ENCODE measurements at regions not wholly inside any gene's neighbourhood (a gene's known extent, or its start where the extent isn't known, plus 50 kb on each side); places are given as distances from the start of the nearest gene placed in this dataset.

DNA sequence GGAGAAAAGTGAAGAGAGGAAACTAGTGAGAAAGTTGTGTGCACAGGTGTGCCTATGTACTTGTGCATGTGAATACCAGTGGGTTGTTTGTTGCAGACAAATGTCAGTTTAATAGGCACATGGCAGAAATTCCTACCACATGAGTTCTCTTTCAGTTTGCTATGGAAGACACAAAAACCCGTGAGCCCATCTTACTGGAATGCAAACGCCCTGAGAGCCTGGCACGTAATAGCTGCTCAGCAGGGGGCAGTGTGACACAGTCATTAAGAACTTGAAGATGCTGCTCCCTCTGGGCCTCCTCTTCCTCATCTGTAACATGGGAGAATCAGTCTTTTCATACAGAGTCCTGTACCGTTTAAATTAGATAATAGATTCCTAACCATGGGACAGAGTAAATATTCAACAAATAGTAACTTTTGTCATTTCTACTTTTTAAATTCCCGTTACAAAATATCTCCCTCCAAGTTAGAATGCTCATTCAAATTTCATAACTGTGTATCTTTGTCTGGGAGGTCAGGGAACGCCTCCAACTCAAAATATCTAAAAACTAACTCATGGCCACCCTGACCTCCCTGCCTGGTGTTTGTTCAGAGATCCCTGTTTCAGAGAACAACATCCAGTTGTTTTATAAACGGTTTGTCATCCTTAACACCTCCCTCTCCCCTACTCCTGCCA, 802.9 kb downstream of the MAFB start:
- Histone ChIP-seq H3K4me1 (ENCODE audit: insufficient read depth, low read length, poor library complexity, severe bottlenecking) (no peaks in the 10 kb centered on the region), H3K9me3 (ENCODE audit: insufficient read depth, low read depth, low read length) (no peaks in the 10 kb centered on the region), H2AFZ (ENCODE audit: low read length) (no peak overlapping the region), H3K27me3 (ENCODE audit: insufficient read depth, low read length, poor library complexity, severe bottlenecking) (no peaks in the 10 kb centered on the region), H3K4me3 (ENCODE audit: low read length, poor library complexity, severe bottlenecking) (no peak overlapping the region), H3K9ac (ENCODE audit: low read depth, low read length, poor library complexity, severe bottlenecking) (no peak overlapping the region), H3K79me2 (ENCODE audit: insufficient read depth, low read length) (no peaks in the 10 kb centered on the region), H3K36me3 (ENCODE audit: insufficient read depth, low read length) (no peaks in the 10 kb centered on the region), H3K9me2 (replicated peaks; ENCODE audit: low read depth, low read length) (no peaks in the 10 kb centered on the region), H4K20me1 (ENCODE audit: insufficient read depth, low read length, poor library complexity, severe bottlenecking) (no peaks in the 10 kb centered on the region), H3F3A (ENCODE audit: low read depth) (no peaks in the 10 kb centered on the region), H3K4me2 (ENCODE audit: low read depth, low read length, poor library complexity, severe bottlenecking) (no peak overlapping the region)
- TF ChIP-seq, protein P1, sequence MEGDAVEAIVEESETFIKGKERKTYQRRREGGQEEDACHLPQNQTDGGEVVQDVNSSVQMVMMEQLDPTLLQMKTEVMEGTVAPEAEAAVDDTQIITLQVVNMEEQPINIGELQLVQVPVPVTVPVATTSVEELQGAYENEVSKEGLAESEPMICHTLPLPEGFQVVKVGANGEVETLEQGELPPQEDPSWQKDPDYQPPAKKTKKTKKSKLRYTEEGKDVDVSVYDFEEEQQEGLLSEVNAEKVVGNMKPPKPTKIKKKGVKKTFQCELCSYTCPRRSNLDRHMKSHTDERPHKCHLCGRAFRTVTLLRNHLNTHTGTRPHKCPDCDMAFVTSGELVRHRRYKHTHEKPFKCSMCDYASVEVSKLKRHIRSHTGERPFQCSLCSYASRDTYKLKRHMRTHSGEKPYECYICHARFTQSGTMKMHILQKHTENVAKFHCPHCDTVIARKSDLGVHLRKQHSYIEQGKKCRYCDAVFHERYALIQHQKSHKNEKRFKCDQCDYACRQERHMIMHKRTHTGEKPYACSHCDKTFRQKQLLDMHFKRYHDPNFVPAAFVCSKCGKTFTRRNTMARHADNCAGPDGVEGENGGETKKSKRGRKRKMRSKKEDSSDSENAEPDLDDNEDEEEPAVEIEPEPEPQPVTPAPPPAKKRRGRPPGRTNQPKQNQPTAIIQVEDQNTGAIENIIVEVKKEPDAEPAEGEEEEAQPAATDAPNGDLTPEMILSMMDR (conservative IDR thresholded peaks at IDR 0.05; ENCODE audit: low read length), result peak; percentile 79
- no peak for TF ChIP-seq EZH2phosphoT487 (IDR thresholded peaks at IDR 0.05; ENCODE audit: borderline replicate concordance)

DNA sequence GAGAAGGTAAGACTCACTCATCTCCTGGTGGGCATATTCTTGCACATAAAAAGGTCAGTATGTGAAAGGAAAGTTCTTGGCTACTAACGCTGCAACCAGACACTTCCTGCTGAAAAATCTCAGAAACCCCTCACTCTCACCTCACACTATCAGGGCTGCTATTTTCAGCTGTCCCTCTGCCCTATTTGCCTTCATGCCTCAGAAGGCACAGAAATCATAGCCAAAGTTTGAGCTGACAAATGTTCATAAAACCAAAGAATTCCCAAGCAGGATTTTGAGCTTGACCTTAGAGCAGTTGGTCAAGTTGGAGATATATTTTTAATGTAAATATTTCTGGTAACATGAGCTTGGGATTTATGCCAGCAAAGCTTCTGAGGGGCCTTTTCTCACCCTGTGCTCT, 806.2 kb downstream of the MAFB start:
- TF ChIP-seq, protein P1 (conservative IDR thresholded peaks at IDR 0.05; ENCODE audit: low read length), result no peak
- TF ChIP-seq EZH2phosphoT487 (IDR thresholded peaks at IDR 0.05; ENCODE audit: borderline replicate concordance), result no peak
- H3K36me3 ChIP-seq (ENCODE audit: insufficient read depth, low read length), result no peaks in the 10 kb centered on the region
- H3K4me3 ChIP-seq (ENCODE audit: low read length, poor library complexity, severe bottlenecking), result no peak overlapping the region
- H3K4me2 ChIP-seq (ENCODE audit: low read depth, low read length, poor library complexity, severe bottlenecking), result no peak overlapping the region
- no peaks in the 10 kb centered on the region for H3K9me2 ChIP-seq (replicated peaks; ENCODE audit: low read depth, low read length)
- no peaks in the 10 kb centered on the region for H3K79me2 ChIP-seq (ENCODE audit: insufficient read depth, low read length)
- no peaks in the 10 kb centered on the region for H3K27me3 ChIP-seq (ENCODE audit: insufficient read depth, low read length, poor library complexity, severe bottlenecking)
- no peak overlapping the region for H3K9ac ChIP-seq (ENCODE audit: low read depth, low read length, poor library complexity, severe bottlenecking)
- no peaks in the 10 kb centered on the region for H4K20me1 ChIP-seq (ENCODE audit: insufficient read depth, low read length, poor library complexity, severe bottlenecking)
- H2AFZ ChIP-seq (ENCODE audit: low read length), result no peak overlapping the region
- no peaks in the 10 kb centered on the region for H3K4me1 ChIP-seq (ENCODE audit: insufficient read depth, low read length, poor library complexity, severe bottlenecking)
- H3K9me3 ChIP-seq (ENCODE audit: insufficient read depth, low read depth, low read length), result no peaks in the 10 kb centered on the region
- H3F3A ChIP-seq (ENCODE audit: low read depth), result no peaks in the 10 kb centered on the region

DNA sequence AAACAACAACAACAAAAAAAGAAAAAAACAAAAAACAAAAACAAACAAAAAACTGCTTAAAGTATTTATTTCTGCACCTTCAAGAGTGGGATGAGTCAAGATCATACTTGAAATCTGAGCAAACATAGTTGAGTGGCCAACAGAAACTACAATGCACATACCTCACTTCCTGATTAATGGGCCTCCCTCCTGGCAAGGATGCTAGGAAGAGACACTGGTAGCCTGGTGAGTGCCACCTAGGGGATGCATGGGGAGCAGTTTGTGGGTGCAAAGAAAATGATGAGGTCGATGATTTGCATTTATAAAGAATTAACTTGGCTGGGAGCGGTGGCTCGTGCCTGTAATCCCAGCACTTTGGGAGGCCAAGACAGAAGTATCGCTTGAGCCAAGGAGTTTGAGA, 808.1 kb downstream of the MAFB start:
- H3K9me3 ChIP-seq (ENCODE audit: insufficient read depth, low read depth, low read length), result no peaks in the 10 kb centered on the region
- no peaks in the 10 kb centered on the region for H3K79me2 ChIP-seq (ENCODE audit: insufficient read depth, low read length)
- no peaks in the 10 kb centered on the region for H3F3A ChIP-seq (ENCODE audit: low read depth)
- H3K27me3 ChIP-seq (ENCODE audit: insufficient read depth, low read length, poor library complexity, severe bottlenecking), result no peaks in the 10 kb centered on the region
- TF ChIP-seq, protein P1 (conservative IDR thresholded peaks at IDR 0.05; ENCODE audit: low read length), result peak; percentile 62
- no peak for TF ChIP-seq EZH2phosphoT487 (IDR thresholded peaks at IDR 0.05; ENCODE audit: borderline replicate concordance)
- no peak overlapping the region for H2AFZ ChIP-seq (ENCODE audit: low read length)
- no peaks in the 10 kb centered on the region for H3K9me2 ChIP-seq (replicated peaks; ENCODE audit: low read depth, low read length)
- no peaks in the 10 kb centered on the region for H4K20me1 ChIP-seq (ENCODE audit: insufficient read depth, low read length, poor library complexity, severe bottlenecking)
- peaks cover 5% of the 10 kb centered on the region for H3K4me1 ChIP-seq (ENCODE audit: insufficient read depth, low read length, poor library complexity, severe bottlenecking)
- H3K9ac ChIP-seq (ENCODE audit: low read depth, low read length, poor library complexity, severe bottlenecking), result no peak overlapping the region
- H3K36me3 ChIP-seq (ENCODE audit: insufficient read depth, low read length), result no peaks in the 10 kb centered on the region
- H3K4me2 ChIP-seq (ENCODE audit: low read depth, low read length, poor library complexity, severe bottlenecking), result no peak overlapping the region
- no peak overlapping the region for H3K4me3 ChIP-seq (ENCODE audit: low read length, poor library complexity, severe bottlenecking)
